WI38 (cell line): ENCODE measurements at regions not wholly inside any gene's neighbourhood (a gene's known extent, or its start where the extent isn't known, plus 50 kb on each side); places are given as distances from the start of the nearest gene placed in this dataset.
"Not testable (repeated sequence)": the region's sequence is repeated elsewhere in the genome, so short reads cannot be mapped to it uniquely, and the experiment has no call there.

Experiments used
- H3K4me3 ChIP-seq: 2 replicates; pipeline ENCODE4 v1.5.1; 2011; ENCODE audit warnings: low read depth, mild to moderate bottlenecking, control low read depth, low read length
- CTCF ChIP-seq: IDR thresholded peaks from 2 replicates; pipeline ENCODE4 v1.5.1; 2012; ENCODE audit warnings: low read depth, mild to moderate bottlenecking, control low read depth, low read length

- no peak overlapping the region for H3K4me3 ChIP-seq
- TF ChIP-seq CTCF, result no peak
Observed at GRCh38 chr2:4096978-4097766, 393.8 kb downstream of the DCDC2C start.

- no peak for TF ChIP-seq CTCF
Observed at GRCh38 chr2:4098137-4098536, 394.8 kb downstream of the DCDC2C start.

GRCh38 chr2:4101936-4102335 lies 398.6 kb downstream of the DCDC2C start:
- no peak overlapping the region for H3K4me3 ChIP-seq
- no peak for TF ChIP-seq CTCF

More at GRCh38 chr2:4098137-4098536, 394.8 kb downstream of the DCDC2C start:
- no peak overlapping the region for H3K4me3 ChIP-seq

GRCh38 chr2:4107179-4107578 lies 403.8 kb downstream of the DCDC2C start:
- no peak for TF ChIP-seq CTCF

DNA sequence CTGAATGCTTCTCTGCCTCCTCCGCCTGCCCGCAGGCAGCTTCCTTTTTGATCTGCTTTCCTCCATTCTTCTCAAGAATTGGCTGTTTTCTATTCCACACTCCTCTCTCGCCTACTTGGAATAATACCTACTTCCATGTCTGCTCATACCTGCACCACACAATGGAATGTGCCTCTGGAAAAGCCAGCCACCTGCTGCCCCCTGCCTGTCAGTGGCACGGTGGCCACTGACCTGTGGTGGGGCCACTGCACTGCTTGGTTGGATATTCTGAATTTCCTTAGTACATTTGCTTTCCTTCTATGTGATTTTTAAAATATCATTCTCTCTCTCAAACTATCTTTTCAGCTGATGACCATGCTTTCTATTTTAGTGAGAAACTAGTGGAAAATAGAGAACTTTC lies 406.9 kb downstream of the DCDC2C start:
- no peak for TF ChIP-seq CTCF
- H3K4me3 ChIP-seq, result no peak overlapping the region

More at GRCh38 chr2:4107179-4107578, 403.8 kb downstream of the DCDC2C start:
- no peak overlapping the region for H3K4me3 ChIP-seq

DNA sequence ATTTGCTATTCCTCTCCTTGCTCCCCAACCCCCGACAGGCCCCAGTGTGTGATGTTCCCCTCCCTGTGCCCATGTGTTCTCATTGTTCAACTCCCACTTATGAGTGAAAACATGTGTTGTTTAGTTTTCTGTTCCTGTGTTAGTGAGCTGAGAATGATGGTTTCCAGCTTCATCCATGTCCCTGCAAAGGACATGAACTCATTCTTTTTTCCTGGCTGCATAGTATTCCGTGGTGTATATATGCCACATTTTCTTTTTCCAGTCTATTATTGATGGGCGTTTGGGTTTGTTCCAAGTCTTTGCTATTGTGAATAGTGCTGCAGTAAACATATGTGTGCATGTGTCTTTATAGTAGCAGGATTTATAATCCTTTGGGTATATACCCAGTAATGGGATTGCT lies 412.1 kb downstream of the DCDC2C start:
- H3K4me3 ChIP-seq, result not testable (repeated sequence)

- TF ChIP-seq CTCF, result no peak
Observed at GRCh38 chr2:4122726-4123125, 419.4 kb downstream of the DCDC2C start.

GRCh38 chr2:4130651-4131050 lies 427.3 kb downstream of the DCDC2C start:
- no peak overlapping the region for H3K4me3 ChIP-seq
- no peak for TF ChIP-seq CTCF

More at GRCh38 chr2:4122726-4123125, 419.4 kb downstream of the DCDC2C start:
- H3K4me3 ChIP-seq, result no peak overlapping the region
